KG1 (cell line): ENCODE measurements at regions not wholly inside any gene's neighbourhood (a gene's known extent, or its start where the extent isn't known, plus 50 kb on each side); places are given as distances from the start of the nearest gene placed in this dataset.

Source experiments
- DNase-seq: peaks from one replicate; lab custom pipeline; 2025; lab: John Stamatoyannopoulos, UW

- DNase-seq: no peak
These were observed 422.1 kb downstream of the COG6 start for GRCh38 chr13:40077396-40078027.

DNA sequence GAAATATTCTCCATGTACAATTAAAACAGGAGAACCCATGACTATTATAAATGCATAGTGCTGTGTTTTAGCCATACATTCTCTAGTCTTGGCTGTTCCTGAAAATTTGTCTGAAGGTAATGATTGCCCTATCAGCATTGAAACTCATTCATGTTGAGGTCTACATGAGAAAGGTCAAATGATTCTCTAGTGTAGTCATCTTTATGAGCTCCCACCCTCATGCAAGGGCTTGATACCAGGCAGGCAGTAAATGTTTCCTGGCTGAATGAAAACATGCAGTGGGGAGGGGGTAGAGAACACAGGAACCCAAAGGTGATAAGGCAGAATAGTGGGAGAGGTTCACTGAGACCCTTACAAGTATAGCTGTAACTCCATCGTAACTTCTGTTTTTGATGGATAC lies 424.3 kb downstream of the COG6 start:
- DNase-seq: no peak

- DNase-seq: no peak
These were observed 425.2 kb downstream of the COG6 start for GRCh38 chr13:40080676-40081075.

DNA sequence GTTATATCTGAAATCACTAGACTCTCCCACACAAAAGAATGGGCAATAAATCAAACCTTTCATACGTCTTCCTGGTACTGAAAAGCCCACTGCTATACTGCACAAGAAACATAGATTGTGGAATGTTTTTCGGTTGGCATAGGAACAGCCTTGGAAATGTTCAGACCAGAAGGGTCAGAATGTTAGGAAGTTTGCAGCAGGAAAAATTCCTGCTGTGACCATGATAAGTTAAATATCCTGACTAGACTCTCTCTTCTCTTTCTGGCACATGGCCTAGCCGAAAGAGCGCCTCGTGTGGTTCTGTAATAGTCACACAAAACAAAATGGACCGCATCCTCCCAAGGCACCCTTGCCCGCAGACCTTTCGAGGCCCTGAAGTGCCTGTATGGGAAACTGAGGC lies 427.2 kb downstream of the COG6 start:
- no peak for DNase-seq

GRCh38 chr13:40083841-40084240 lies 428.4 kb downstream of the COG6 start:
- no peak for DNase-seq

- no peak for DNase-seq
These were observed 429.5 kb downstream of the COG6 start for GRCh38 chr13:40084934-40085333.

- no peak for DNase-seq
These were observed 431.9 kb downstream of the COG6 start for GRCh38 chr13:40087091-40088002.

- DNase-seq: no peak
These were observed 438.6 kb downstream of the COG6 start for GRCh38 chr13:40094056-40094455.

- DNase-seq: no peak
These were observed 440.4 kb downstream of the COG6 start for GRCh38 chr13:40095695-40096356.

GRCh38 chr13:40096357-40096901 lies 441.0 kb downstream of the COG6 start:
- DNase-seq: no peak

DNA sequence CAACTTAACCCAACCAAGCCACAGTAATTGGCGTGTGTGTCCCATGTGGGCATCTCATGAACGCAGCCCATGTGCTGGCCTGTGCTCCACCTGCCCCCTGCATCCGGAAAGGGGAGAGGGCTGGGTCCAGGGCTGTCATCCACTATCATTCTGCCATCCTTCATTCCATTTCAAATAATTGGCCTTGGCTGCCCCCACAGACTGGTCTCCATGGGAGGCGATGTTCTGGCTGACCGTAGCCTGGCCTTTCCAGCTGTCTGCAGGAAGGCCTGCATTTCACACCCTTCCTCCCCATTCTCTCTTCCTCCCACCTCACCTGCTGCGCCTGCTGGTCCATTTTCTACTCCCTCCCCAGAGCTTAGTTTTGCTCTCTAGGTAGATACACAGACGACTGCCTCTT lies 442.8 kb downstream of the COG6 start:
- no peak for DNase-seq

DNA sequence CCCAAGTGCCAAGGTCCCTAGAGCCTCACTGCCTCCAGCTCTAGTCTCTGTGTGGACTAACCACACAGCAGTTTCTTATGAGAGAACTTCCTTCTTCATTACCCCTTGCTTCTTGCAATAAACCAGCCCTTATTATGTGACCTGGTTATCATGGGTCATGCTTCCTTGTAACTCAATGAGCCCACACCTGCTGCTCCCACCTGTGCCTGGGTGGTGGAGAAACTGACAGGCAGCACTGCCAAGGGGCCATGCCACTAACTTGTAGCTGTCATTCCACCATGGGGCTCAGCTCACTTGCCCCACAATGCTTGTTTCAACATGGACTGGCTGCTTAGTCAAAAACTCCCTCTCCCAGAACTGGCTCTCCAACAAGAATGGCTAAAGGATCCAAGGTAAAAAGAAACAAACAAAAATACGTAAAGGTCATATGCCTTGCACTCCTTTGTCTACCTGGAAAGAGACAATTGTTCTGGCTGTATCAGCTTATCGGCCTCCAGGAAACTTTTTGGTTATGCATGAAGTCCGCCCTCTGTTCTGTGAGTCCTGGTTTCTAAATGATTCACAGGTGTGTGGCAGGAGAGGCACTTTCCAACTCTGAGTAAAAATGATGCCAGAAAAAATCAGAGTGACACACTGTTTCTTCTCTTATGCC lies 446.4 kb downstream of the COG6 start:
- no peak for DNase-seq

DNA sequence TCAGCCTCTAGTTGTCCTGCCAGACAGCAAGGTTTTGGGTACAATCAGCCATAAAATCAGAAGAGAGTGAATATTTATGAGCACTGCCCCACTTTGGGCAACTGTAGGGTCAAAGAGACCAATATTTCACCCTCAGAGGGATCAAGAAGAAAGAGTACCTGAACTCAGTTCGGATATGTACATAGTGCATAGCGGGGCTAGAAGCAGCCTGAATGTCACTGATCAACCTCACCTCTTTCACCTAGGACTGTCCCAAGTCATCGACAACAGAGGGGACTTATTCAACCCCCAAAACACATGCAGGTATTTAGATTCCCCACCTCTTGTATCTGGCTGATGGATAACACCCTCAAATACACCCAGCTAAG lies 446.9 kb downstream of the COG6 start:
- no peak for DNase-seq

DNA sequence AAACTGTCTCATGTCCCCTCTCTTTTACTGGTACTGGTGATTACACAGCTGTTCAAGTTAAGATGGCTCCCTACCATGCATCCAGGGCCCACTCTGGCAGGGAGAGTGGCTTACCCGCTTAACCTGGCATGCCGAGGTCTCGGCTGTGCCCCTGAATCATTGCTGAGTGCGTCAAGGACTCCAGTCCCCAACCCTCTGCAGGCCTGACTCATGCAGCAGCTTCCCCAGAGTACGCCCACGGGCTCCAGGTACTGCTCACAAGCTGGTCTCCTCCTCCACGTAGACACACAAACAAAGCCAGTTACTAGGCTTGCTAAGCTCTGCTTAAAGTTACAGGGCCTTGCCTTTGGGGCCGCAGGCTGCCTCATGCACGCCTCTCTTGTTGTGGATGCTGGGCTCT lies 447.4 kb downstream of the COG6 start:
- DNase-seq: no peak

- no peak for DNase-seq
These were observed 448.4 kb downstream of the COG6 start for GRCh38 chr13:40103864-40104263.

GRCh38 chr13:40105231-40105630 lies 449.8 kb downstream of the COG6 start:
- no peak for DNase-seq

- DNase-seq: no peak
These were observed 453.9 kb downstream of the COG6 start for GRCh38 chr13:40109351-40109844.

- no peak for DNase-seq
These were observed 458.3 kb downstream of the COG6 start for GRCh38 chr13:40113643-40114304.

DNA sequence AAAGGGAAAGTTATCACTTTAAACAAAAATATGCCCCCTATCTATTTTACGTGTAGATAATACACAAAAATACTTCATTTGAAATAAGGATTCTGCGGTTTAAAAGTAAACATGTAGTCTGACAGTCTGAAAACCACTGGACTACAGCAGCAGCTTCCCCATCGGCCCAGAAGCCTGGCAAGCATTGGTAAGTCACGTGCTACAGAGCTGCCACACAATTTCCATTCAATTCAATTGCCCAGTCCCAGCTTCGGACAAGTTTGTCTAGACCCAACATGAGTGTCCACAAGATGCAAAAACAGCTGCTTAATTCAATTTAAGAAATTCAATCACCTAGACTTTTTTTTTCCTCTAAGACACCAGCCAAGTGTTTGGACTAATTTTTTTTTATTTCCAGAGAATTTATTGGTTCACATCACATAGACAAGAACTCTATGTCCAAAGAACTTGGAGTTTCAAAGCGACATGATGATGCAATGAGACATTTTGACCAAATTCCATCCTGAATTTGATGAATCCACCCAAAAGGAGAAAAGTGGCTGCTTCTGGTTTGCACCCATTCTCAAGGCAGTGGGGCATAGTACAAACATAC lies 458.9 kb downstream of the COG6 start:
- no peak for DNase-seq

DNA sequence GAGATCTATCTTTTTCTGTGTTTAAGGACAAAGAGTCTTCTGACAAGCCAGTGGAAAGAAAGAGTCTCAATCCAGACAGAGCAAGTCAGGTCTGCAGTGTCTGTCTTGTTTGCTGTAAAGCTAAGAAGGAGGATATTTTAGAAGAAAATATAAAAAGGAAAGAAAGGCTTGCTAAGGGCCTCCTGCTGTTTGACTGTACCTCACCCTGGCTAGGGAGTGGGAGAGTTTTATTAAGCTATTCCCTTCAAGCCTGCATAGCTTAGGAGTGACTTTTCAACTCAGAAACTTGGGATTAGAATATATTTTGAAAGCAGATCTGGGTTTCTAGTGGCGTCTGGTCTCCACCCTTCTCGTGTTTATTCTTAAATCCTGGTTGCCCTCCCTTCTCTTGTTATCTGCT lies 460.0 kb downstream of the COG6 start:
- no peak for DNase-seq

DNA sequence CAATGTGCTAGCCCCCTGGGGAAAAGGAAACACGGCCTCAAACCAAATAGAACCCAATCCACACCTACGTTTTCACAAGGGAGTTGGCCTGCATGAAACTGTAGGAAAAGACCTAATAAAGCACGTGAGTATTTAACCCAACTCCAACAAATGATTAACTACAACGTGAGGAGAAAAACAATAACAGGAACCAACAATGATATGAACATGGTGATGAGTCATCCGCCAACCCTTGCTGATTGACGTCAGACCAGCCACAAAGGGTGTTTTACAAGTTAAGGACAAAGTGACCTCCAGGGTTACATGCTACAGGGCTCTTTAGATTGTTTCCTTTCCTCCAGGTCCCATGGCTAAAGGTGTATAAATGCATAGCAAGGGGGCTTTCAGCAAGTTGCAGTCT lies 460.5 kb downstream of the COG6 start:
- DNase-seq: no peak
